Activated naive CD8-positive, alpha-beta T cell treated with anti-CD3 and anti-CD28 coated beads, Interleukin-2, amount 50 U/mL, for 16 hours (primary cell): ENCODE measurements at regions not wholly inside any gene's neighbourhood (a gene's known extent, or its start where the extent isn't known, plus 50 kb on each side); places are given as distances from the start of the nearest gene placed in this dataset.

ENCODE experiments used
- DNase-seq: peaks from one replicate; pipeline ENCODE4 v3.0.0-alpha.2; 2020; ENCODE audit warnings: low read depth, low spot score

DNA sequence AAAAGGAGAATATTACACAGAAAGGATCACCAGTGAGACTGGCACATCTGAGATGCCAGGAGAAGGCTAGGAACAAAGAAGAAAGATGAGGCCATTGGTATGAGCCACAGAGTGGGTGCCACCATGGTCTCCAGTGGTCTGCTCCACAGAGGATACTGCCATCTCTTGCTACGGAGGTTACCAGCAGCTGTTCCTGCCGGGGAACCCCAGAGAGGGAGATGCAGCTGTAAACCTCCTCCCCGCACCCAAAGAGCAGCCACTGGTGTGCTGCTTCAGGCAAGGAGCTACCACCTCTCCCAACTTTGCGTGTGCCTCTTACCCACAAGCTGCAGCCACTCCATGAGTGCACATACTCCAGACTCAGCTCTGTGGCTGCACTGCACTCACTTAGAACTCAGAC is 201.5 kb upstream of the RTL1 start:
- no peak for DNase-seq

DNA sequence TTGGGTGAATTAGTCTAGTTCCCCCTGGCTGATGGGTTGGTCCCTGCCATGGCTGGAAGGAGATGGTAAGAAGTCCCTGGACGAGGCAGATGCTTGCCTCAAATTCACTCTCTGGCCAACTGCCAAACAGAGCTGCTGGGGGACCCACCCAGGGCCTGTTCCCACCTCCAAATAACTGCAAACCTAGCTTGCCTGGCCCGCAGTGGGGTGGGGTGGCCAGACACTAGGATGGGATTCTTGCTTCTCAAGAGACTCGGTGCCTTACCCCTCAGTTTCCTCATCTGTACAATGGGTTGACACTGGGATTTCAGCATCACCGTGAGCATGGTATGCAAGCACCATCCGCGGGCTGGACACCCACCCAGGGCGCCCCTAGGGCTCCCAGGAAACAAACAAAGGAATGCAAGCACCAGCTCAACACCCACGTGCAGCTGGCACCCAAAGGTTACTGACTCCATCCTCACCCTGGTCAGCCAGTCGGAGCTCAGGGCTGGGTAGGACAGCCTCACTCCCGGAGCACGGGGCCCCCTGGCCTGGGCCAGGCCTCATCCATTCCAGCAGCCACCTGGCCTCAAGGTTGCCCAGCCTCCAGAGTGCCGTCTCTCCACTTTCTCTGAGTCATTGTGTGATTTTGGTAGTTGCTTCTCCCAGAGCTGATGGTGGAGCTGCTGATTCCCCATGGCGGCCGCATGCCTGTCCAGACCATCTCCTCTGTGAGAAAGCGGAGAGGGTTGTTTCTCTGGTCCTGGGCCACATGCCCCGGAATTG is 205.2 kb upstream of the RTL1 start:
- DNase-seq = no peak

DNA sequence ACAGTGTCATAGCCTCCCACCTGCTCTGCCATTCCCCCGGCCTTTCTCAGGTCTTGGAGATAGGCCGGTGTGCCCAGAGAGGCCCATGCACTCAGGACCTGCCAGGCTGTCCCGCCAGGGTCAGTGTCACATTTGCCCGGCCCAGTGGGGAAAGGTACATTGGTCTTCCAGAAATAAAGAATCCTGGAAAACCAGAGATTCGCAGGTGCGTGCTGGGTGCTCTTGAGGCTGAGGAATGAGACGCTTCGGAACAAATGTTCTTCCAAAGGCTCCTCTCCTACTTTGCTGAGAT is 205.8 kb upstream of the RTL1 start:
- DNase-seq = no peak

DNA sequence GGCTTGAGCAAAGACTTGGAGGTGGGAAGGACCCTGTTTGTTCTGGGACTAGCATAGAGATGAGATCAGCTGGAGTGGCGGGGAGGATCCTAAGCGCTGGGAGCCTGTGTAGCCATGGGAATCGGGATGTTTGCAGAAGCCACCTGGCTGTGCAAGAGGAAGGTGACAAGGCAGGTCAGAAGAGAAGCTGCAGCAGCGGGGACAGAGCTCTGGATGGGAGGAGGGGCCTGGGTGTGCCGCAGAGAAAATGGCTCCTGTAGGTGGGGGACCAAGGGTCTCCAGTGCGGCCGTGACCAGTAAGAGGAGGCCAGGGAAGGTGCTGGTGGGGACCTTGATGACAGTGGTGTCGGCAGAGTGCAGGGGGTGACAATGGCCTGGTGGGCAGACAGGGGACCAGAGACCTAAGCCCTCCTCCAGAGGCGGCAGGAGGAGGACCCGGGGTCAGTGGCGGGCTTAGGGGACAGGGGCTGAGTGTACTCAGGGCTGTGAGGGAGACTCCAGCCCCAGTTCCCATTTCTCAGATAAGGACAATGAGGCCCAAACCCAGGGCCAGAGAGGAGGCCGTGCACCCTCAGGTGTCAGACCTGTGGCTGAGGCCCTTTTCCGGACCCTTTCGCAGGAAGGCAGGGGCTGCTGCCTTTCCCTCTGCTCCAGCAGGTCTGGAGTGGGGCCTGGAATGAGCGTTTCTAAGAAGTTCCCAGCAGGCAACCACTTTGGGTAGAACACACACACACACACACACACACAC is 206.6 kb upstream of the RTL1 start:
- no peak for DNase-seq

DNA sequence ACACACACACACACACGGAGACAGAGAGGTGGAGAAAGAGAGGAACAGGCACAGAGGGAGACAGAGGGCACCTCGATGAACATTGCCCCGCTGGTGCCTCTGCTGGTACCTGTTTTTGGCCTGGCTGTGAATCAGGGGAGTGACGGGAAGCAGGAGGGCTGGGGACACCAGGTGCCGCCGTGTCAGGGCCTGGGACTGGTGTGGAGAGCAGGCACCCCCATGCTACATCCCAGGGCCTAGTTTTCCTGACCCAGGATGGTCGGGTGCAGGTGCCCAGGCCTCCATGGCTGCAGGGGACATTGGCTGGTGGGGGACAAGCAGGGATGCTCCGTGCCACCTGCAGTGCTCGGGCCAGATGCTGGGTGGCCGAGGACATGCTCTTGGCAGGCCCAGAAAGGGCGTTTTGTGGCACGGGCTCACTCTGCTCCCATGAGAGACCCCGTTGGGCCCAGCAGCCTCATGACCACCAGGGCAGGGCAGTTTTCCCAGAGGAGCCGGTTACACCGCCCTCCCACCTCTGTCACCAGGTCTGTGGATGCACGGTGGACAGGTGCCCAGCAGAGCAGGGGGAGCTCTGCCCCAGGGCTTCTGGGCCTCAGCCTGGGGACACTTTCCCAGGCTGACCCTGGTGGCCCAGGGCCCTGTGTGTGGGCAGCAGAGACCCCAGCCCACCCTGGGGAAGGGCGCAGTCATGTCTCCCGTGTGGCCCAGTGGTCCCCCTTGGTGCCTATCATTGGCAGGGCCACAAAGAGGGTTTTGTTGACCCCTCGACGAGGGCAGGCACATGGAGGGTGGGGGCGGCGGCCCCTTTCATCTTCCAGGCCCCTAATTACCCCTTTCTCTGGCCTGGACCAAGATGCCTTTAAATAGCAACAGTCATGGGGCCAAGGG is 207.5 kb upstream of the RTL1 start:
- no peak for DNase-seq

DNA sequence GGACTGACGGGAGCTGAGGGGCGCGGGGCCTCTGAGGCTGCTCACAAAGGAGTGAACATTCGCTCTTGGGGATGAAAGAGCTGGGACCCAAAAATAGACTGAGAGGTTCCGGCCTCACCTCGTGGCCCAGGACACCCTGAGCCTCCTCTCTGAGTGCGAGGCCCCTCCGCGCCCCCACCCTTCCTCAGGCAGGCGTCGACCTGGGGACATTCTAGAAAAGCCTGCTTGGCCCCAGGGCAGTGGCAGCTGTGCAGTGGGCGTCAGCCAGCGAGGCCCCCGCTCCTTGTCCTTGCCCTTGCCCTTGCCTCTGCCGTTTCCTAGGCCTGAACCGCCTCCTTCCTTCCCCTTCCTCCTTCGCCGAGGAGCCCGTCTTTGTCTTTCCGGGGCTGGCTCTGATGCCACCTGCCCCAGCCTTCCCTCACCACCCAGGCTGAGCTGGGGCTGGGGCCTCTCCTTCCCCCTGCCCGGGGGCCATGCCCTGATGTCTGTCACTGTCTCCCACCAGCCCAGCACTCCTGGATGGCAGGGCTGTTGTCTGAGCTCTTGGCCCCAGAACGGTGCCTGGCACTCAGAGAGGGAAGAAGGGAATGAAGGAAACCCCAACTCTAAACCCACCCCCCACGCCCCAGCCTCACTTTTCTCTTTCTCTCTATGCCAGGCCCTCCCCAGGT is 208.2 kb upstream of the RTL1 start:
- DNase-seq = no peak

DNA sequence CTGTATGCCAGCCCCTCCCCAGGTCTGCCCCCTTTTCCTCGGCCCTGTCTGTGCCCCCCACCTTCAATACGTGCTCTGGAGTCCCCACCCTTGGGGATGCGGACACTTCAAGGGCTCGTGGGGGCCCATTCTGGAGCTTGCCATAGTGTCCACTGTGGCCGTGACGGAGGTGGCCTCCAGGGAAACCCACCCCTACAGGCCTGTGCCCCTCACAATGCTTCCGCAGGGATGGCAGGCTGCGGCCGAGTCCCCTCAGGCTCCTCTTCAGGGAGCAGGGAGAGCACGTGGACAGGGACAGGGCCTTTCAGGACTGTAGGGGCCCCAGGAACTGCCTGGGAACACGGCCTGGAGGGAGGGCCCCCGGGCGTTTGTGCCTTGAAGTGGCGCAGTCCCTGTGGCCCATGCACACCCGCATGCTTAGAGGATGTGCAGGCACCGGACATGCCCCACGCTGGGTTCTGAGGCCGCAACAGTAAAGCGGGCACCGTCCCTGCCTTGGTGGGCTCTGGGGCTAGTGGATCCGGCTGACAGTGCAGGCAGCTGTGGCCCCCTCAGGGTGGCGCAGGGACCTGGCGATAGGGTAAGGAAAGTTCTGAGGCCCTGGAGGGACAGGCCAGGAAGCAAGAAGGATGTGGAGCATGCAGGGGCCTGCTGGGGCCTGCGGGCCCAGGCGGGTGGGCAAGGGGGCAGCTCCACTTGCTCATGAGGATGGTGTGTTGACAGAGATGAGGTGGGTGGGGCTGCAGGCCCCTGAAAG is 209.0 kb upstream of the RTL1 start:
- DNase-seq = no peak

DNA sequence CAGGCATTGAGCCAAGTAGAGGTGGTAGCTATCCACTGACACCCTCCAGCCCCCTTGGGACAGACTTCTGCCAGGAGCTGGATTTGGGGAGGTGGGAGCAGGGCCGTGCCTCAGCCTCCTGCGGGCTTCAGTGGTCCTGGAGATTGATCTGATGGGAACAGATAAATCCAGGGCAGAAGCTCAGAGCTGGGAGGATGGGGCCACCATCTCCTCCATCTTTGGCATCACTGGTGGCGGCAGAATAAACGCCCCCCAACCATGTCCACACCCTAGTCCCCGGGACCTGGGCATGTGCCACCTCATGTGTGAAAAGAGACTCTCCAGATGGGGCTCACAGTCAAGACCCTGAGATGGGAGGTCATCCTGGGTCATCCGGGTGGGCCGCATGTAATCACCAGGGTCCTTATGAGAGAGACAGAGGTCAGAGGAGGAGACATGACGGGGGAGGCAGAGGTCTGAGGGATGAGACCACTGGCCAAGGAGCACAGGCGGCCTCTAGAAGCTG is 209.6 kb upstream of the RTL1 start:
- no peak for DNase-seq

DNA sequence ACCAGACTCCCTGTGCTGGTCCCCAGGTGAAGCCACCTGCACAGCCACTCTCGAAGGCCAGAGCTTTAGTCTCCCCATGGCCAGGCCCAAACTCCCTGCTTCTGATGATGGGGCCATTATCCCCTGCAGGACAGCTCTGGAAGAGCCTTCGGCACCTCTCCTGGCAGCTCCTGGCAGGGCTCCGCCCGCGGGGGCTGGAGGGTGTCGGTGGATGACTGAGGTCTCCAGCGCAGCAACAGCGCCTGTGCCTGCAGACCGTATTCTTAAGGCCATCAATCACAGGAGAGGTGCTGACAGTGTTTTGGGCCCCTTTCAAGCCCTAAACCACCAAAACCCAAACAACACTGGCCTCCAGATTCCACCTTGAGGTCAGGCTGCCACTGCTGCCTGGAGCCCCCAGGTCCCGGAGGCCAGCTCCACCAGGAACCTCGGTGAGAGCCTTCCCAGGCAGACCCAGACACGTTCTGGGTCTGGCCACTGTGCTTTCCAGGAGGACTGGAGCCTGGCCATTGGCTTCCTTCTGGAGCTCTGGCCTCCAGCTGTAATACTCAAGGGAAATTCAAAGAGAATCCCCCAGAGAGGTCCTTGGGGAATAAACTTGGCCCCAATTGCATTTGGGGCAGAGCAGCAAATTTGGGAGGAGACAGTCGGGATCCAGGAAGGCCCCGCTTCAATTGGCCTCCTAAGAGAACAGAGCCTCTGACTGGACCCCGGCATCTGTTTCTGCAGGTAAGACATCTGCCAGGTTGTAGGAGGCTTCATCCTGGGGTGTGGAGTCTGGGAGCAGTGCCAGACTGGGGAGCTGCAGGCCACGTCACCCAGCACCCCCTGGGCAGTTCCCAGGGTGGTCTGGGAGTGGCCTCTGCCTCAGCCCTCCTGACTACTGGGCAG is 210.6 kb upstream of the RTL1 start:
- no peak for DNase-seq

DNA sequence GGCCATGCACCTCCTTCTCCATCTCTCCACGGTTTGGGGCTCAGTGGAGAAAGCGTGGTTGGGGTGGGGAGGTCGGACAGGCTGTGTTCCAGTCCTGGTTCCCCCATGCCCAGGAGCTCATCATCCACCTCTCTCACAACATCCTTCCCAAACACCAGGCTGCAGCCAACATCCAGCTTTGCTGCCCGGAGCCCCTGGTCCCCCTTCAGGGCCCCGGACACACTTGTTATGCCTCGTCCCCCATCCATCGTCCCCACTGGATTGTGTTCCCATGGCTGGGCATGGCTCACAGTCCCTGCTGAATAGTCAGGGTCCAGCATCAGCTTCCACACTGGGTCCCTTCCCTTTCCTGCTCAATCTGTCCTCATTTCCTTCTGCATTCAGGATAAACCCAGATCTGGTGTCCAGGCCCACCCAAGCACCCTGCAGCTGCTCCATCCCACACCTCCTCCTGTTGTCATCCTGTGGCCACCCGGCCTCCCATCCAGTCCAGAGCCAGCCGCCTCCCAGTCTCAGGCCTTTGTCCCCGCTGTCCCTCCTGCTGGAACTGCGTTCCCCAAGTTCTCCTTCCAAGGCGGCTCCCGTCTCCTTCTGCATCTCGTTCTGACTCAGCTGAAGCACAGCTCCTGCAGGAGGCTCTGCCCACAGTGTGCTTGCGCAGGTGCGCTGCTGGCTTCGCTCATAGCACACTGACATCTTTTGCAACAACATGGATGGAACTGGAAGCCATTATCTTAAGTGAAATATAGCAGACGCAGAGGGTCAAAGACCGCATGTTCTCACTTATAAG is 211.4 kb upstream of the RTL1 start:
- no peak for DNase-seq

DNA sequence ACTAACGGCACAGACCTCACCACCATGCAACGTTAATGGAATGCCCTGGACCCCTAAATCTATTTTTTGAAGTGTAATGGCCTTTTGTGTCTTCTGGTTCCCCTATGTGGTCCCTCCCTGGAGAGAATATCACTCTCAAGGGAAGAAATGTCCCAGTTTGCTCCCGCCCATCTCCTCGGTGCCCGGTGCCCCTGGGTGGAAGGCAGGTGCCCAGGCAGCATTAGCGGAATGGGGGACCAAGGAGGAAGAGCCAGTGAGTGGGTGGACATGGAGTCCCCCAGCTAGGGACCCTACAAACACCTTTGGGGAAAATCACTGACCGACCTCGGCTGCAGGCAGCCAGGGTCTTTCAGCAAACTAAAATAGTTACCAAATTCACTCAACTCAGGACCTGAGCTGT is 212.1 kb upstream of the RTL1 start:
- DNase-seq = no peak

DNA sequence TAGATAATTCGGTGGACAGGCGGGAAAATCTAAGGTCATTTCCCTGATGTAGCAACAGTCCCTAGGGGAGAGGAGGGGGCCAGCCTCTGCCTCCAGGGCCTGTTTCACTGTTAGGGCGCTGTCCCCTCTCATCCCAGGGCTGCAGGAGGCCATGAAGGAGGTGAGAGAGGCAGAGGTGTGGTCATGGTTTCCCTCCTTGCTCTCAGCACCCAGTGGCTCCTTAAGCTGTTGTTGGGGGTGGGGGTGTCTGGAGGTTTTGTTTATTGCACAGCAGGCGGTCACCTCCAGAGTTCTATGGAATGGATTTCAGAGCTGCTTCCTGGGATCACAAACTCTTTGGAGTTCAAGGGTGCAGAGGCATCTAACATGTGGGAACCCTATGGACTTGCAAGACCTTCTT is 212.5 kb upstream of the RTL1 start:
- no peak for DNase-seq

DNA sequence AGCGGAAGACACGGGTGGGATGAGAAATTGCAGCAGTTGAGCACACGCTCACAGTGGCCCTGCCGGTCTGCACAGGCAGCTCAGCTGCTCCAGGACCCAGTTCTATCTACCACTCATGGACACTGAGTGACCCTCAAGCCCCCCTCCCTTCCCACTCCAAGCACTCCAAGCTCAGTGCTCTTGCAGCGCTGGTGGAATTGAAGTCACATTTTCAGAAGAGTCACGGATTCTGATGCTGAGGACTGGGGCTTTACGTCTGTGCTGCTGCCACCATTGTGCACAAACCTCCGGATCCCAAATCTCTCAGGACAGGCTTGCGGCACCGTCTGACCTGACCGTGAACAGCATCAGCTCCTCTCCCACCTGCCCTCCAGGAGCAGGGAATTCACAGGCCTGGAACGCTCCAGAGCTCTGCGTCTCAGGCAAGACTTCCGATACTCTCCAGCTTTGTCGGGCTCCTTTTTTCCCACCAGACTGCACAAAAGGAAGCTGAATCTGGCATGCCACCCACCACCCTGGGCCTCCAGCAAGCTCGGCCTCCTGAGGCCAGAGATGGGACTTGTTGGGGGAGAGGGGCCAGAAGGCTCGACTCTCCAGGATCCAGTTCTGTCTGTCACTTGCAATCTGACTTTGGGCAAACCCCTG is 213.1 kb upstream of the RTL1 start:
- no peak for DNase-seq

DNA sequence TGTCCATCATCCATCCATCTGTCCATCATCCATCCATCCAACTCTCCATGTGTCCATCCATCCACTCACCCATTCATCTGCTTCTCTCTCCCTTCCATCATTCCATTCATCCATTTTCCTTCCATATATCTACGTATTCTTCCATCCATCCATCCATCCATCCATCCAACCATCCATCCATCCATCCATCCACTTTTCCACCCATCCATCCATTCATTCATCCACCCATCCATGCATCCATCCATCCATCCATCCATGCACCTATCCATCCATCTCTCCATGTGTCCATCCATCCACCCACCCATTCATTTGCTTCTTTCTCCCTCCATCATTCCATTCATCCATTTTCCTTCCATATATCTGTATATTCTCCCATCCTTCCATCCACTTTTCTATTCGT is 214.0 kb upstream of the RTL1 start:
- DNase-seq = no peak

DNA sequence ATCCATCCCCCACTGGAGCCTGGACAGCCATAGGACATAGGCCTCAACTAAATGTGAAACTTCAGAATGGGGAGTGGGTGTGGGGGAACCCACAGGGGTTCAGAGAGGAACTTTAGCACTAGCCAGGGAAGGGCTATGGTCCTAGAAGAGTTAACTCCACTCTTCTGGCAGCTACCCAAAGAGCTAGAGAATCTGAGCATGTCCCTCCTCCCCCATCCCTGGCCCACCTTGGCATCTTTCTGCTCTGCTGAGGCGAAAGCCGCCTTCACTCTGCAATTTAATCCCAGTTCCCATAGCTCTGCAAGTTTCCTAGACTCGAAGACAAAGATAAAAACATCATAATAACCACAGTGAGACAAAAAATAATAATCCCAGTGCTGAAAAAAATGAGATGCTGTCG is 214.7 kb upstream of the RTL1 start:
- DNase-seq = no peak

DNA sequence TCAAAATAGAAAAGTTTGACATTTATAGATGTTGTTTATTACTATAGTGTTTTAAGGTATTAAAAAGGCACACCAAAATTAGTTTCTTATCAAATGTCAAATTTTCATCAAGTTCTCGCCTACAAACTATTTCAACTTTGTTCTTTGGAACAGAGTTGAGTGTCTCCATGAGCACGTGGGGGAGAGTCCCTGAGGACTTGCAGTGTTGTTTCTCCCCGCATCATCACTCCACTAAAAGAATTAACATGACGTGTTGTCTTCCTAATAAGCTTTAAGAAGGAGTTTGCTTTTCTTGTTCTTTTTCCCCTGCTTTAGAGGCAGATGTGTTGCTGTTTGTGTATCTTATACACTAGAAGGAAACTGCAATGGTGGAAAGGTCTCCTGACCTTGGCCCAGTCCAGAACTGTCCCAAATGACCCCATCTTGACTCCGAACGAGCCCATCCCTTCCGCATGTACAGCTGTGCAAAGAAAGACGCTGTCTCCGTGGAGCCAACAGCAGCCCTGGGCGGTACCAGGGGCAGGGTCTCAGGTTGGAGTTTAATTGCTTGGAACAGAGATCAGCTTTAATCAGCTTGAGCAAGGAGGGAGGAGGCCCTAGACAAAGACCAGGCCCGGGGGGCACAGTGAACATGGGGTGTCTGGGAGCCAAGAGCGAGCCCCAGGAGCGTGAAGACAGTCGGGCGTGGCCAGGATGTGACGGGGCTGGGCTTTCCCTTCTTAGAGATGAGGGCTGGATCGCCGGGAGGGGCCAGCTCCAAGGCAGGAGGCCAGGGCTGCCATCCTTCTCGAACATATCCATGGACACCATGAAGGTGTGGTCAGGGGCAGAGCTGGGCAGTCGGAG is 215.4 kb upstream of the RTL1 start:
- DNase-seq = no peak

DNA sequence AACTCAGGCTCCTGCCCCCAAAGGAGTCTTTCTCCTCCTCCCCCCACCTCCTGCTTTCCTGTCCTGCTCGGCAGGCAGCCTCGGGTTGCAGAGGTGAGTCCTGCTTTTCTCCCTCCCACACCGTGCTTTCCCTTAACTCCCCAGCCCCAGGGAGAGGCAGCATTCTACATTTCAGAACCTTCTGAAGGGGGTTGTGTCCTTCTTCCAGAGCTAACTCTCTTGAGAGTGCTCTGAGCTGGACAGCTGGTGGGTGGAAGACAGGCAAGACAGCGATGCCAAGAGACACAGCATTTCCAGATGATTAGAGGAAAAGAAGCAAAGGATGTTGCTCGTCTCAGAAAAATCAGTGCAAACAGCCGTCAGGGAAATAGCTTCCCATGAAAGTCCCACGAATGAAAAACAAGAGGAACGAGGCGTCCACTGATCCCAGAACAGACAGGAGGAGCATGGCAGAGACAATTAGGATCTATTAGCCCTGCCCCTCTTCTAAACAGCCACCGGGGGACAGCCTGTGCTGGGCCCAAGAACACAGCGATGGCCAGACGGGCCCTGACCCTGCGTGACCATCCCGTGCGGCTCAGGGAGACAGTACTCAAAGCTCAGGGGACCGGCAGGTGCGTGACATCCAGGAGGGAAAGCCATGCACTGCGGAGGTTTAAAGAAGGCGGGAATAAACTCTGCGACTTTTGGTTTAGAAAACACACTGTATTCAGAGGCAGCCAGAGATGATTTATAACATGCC is 216.5 kb upstream of the RTL1 start:
- no peak for DNase-seq
